ENCODE measurements at regions not wholly inside any gene's neighbourhood (a gene's known extent, or its start where the extent isn't known, plus 50 kb on each side); places are given as distances from the start of the nearest gene placed in this dataset.

GRCh38 chr5:23169660-23170416, 316.7 kb upstream of the CDH12 start:
- DNase-seq (ENCODE audit: low read depth), result no peak
- no peak overlapping the region for H3K4me3 ChIP-seq (ENCODE audit: control insufficient read depth, low read depth, low read length)
- TF ChIP-seq CTCF (conservative IDR thresholded peaks at IDR 0.05; ENCODE audit: control insufficient read depth, insufficient read depth, low read depth, low read length), result no peak

GRCh38 chr5:23164971-23165370, 311.8 kb upstream of the CDH12 start:
- H3K4me3 ChIP-seq (ENCODE audit: control insufficient read depth, low read depth, low read length), result no peak overlapping the region
- no peak for DNase-seq (ENCODE audit: low read depth)
- TF ChIP-seq CTCF (conservative IDR thresholded peaks at IDR 0.05; ENCODE audit: control insufficient read depth, insufficient read depth, low read depth, low read length), result no peak

GRCh38 chr5:23158179-23158578, 305.0 kb upstream of the CDH12 start:
- no peak overlapping the region for H3K4me3 ChIP-seq (ENCODE audit: control insufficient read depth, low read depth, low read length)
- no peak for DNase-seq (ENCODE audit: low read depth)
- TF ChIP-seq CTCF (conservative IDR thresholded peaks at IDR 0.05; ENCODE audit: control insufficient read depth, insufficient read depth, low read depth, low read length), result no peak

GRCh38 chr5:23157716-23158115, 304.6 kb upstream of the CDH12 start:
- TF ChIP-seq CTCF (conservative IDR thresholded peaks at IDR 0.05; ENCODE audit: control insufficient read depth, insufficient read depth, low read depth, low read length), result no peak
- DNase-seq (ENCODE audit: low read depth), result no peak

GRCh38 chr5:23157169-23157568, 304.0 kb upstream of the CDH12 start:
- no peak overlapping the region for H3K4me3 ChIP-seq (ENCODE audit: control insufficient read depth, low read depth, low read length)
- DNase-seq (ENCODE audit: low read depth), result no peak
- no peak for TF ChIP-seq CTCF (conservative IDR thresholded peaks at IDR 0.05; ENCODE audit: control insufficient read depth, insufficient read depth, low read depth, low read length)

More at GRCh38 chr5:23157716-23158115, 304.6 kb upstream of the CDH12 start:
- no peak overlapping the region for H3K4me3 ChIP-seq (ENCODE audit: control insufficient read depth, low read depth, low read length)

- no peak overlapping the region for H3K4me3 ChIP-seq (ENCODE audit: control insufficient read depth, low read depth, low read length)
- no peak for TF ChIP-seq CTCF (conservative IDR thresholded peaks at IDR 0.05; ENCODE audit: control insufficient read depth, insufficient read depth, low read depth, low read length)
Observed at GRCh38 chr5:23147625-23148024, 294.5 kb upstream of the CDH12 start.

More at GRCh38 chr5:23147625-23148024, 294.5 kb upstream of the CDH12 start:
- no peak for DNase-seq (ENCODE audit: low read depth)
